GM18505 (cell line): ENCODE measurements at regions not wholly inside any gene's neighbourhood (a gene's known extent, or its start where the extent isn't known, plus 50 kb on each side); places are given as distances from the start of the nearest gene placed in this dataset.
"Not testable (repeated sequence)": the region's sequence is repeated elsewhere in the genome, so short reads cannot be mapped to it uniquely, and the experiment has no call there.

Source experiments
- ATAC-seq: cut with Tn5 transposase; IDR thresholded peaks from one replicate; pipeline ENCODE4 v1.9.1; 2021; ENCODE audit not compliant: unreplicated experiment
- POLR2A ChIP-seq: IDR thresholded peaks from 4 replicates; pipeline ENCODE4 v1.6.1; 2011; ENCODE audit warnings: borderline replicate concordance; ENCODE audit not compliant: insufficient read depth, insufficient read length; ENCODE audit errors: extremely low read depth

- TF ChIP-seq POLR2A = no peak
- no peak for ATAC-seq
Observed at GRCh38 chr13:59250336-59251189, 913.2 kb downstream of the DIAPH3 start.

GRCh38 chr13:59259165-59260000 is 904.3 kb downstream of the DIAPH3 start:
- no peak for TF ChIP-seq POLR2A
- ATAC-seq = no peak

- no peak for TF ChIP-seq POLR2A
- ATAC-seq = no peak
Observed at GRCh38 chr13:59261928-59262488, 901.7 kb downstream of the DIAPH3 start.

GRCh38 chr13:59263531-59263930 is 900.2 kb downstream of the DIAPH3 start:
- ATAC-seq = no peak
- TF ChIP-seq POLR2A = no peak

- no peak for TF ChIP-seq POLR2A
- ATAC-seq = no peak
Observed at GRCh38 chr13:59266478-59267063, 897.2 kb downstream of the DIAPH3 start.

GRCh38 chr13:59269476-59269875 is 894.3 kb downstream of the DIAPH3 start:
- no peak for ATAC-seq
- TF ChIP-seq POLR2A = no peak

GRCh38 chr13:59270327-59270726 is 893.4 kb downstream of the DIAPH3 start:
- no peak for TF ChIP-seq POLR2A
- ATAC-seq = no peak

GRCh38 chr13:59274958-59275727 is 888.6 kb downstream of the DIAPH3 start:
- no peak for TF ChIP-seq POLR2A
- ATAC-seq = peak; percentile 63

GRCh38 chr13:59276436-59276835 is 887.3 kb downstream of the DIAPH3 start:
- no peak for ATAC-seq
- TF ChIP-seq POLR2A = no peak

- TF ChIP-seq POLR2A = no peak
- ATAC-seq = no peak
Observed at GRCh38 chr13:59277106-59277505, 886.6 kb downstream of the DIAPH3 start.

- ATAC-seq = no peak
- no peak for TF ChIP-seq POLR2A
Observed at GRCh38 chr13:59279028-59279427, 884.7 kb downstream of the DIAPH3 start.

- no peak for TF ChIP-seq POLR2A
- ATAC-seq = no peak
Observed at GRCh38 chr13:59279576-59279975, 884.2 kb downstream of the DIAPH3 start.

- TF ChIP-seq POLR2A = no peak
- ATAC-seq = no peak
Observed at GRCh38 chr13:59280297-59280696, 883.4 kb downstream of the DIAPH3 start.

GRCh38 chr13:59281453-59281852 is 882.3 kb downstream of the DIAPH3 start:
- no peak for TF ChIP-seq POLR2A
- ATAC-seq = no peak

- not testable (repeated sequence) for ATAC-seq
Observed at GRCh38 chr13:59292240-59292639, 871.5 kb downstream of the DIAPH3 start.
